ENCODE measurements at regions not wholly inside any gene's neighbourhood (a gene's known extent, or its start where the extent isn't known, plus 50 kb on each side); places are given as distances from the start of the nearest gene placed in this dataset.
"Not testable (repeated sequence)": the region's sequence is repeated elsewhere in the genome, so short reads cannot be mapped to it uniquely, and the experiment has no call there.

GRCh38 chr7:119647286-119647685 lies 625.7 kb upstream of the KCND2 start:
- H3K27ac ChIP-seq (replicated peaks), result no peak overlapping the region
- no peaks in the 10 kb centered on the region for H3K36me3 ChIP-seq
- DNase-seq, result no peak
- peaks cover 22% of the 10 kb centered on the region for H3K9me3 ChIP-seq (replicated peaks)
- H3K4me3 ChIP-seq, result no peak overlapping the region
- H3K27me3 ChIP-seq (ENCODE audit: low read depth), result no peaks in the 10 kb centered on the region
- H3K4me1 ChIP-seq, result no peaks in the 10 kb centered on the region
- TF ChIP-seq CTCF (IDR thresholded peaks at IDR 0.05; ENCODE audit: borderline replicate concordance), result no peak
- intact Hi-C loops (cut with micrococcal nuclease), result no loop called here

- DNase-seq; H3K27ac ChIP-seq (replicated peaks); H3K36me3 ChIP-seq; intact Hi-C loops (cut with micrococcal nuclease); H3K4me3 ChIP-seq; H3K4me1 ChIP-seq; H3K27me3 ChIP-seq (ENCODE audit: low read depth): not testable (repeated sequence)
- H3K9me3 ChIP-seq (replicated peaks), result peaks cover 21% of the 10 kb centered on the region
These were observed 624.2 kb upstream of the KCND2 start for GRCh38 chr7:119648752-119649151.

- no peak for TF ChIP-seq CTCF (IDR thresholded peaks at IDR 0.05; ENCODE audit: borderline replicate concordance)
- peaks cover 5% of the 10 kb centered on the region for H3K9me3 ChIP-seq (replicated peaks)
These were observed 612.9 kb upstream of the KCND2 start for GRCh38 chr7:119660080-119660479.

GRCh38 chr7:119664601-119665000 lies 608.4 kb upstream of the KCND2 start:
- Histone ChIP-seq H3K4me3 (no peak overlapping the region), H3K9me3 (replicated peaks) (no peaks in the 10 kb centered on the region), H3K27me3 (ENCODE audit: low read depth) (no peaks in the 10 kb centered on the region), H3K4me1 (peaks cover 8% of the 10 kb centered on the region), H3K27ac (replicated peaks) (no peak overlapping the region), H3K36me3 (no peaks in the 10 kb centered on the region)
- TF ChIP-seq CTCF (IDR thresholded peaks at IDR 0.05; ENCODE audit: borderline replicate concordance), result no peak
- DNase-seq, result no peak
- intact Hi-C loops (cut with micrococcal nuclease), result no loop called here

More at GRCh38 chr7:119660080-119660479, 612.9 kb upstream of the KCND2 start:
- intact Hi-C loops (cut with micrococcal nuclease), result no loop called here
- no peak for DNase-seq
- Histone ChIP-seq H3K4me1 (peaks cover 8% of the 10 kb centered on the region), H3K4me3 (no peak overlapping the region), H3K27ac (replicated peaks) (no peak overlapping the region), H3K36me3 (no peaks in the 10 kb centered on the region), H3K27me3 (ENCODE audit: low read depth) (no peaks in the 10 kb centered on the region)

GRCh38 chr7:119665796-119666195 lies 607.2 kb upstream of the KCND2 start:
- no peak for DNase-seq
- Histone ChIP-seq H3K4me1 (peaks cover 1% of the 10 kb centered on the region), H3K27ac (replicated peaks) (no peak overlapping the region), H3K9me3 (replicated peaks) (no peaks in the 10 kb centered on the region), H3K27me3 (ENCODE audit: low read depth) (no peaks in the 10 kb centered on the region), H3K36me3 (no peaks in the 10 kb centered on the region), H3K4me3 (no peak overlapping the region)
- intact Hi-C loops (cut with micrococcal nuclease), result no loop called here
- TF ChIP-seq CTCF (IDR thresholded peaks at IDR 0.05; ENCODE audit: borderline replicate concordance), result no peak

GRCh38 chr7:119681336-119681735 lies 591.6 kb upstream of the KCND2 start:
- no peaks in the 10 kb centered on the region for H3K9me3 ChIP-seq (replicated peaks)
- no peaks in the 10 kb centered on the region for H3K4me1 ChIP-seq
- no peaks in the 10 kb centered on the region for H3K36me3 ChIP-seq
- no peak overlapping the region for H3K27ac ChIP-seq (replicated peaks)
- DNase-seq, result no peak
- H3K4me3 ChIP-seq, result no peak overlapping the region
- intact Hi-C loops (cut with micrococcal nuclease), result no loop called here
- H3K27me3 ChIP-seq (ENCODE audit: low read depth), result no peaks in the 10 kb centered on the region
- TF ChIP-seq CTCF (IDR thresholded peaks at IDR 0.05; ENCODE audit: borderline replicate concordance), result no peak
